Activated CD8-positive, alpha-beta memory T cell treated with anti-CD3 and anti-CD28 coated beads for 48 hours (primary cell): ENCODE measurements at regions not wholly inside any gene's neighbourhood (a gene's known extent, or its start where the extent isn't known, plus 50 kb on each side); places are given as distances from the start of the nearest gene placed in this dataset.

Source experiments
- DNase-seq, 3 experiments: peaks; one replicate each; pipeline ENCODE4 v3.0.0-alpha.2; 2020; ENCODE audit warnings: low read depth in 2 of 3, low spot score in 2 of 3

- no peak for DNase-seq
Observed at GRCh38 chr20:51335329-51335841, 207.1 kb downstream of the NFATC2 start.

- no peak for DNase-seq
Observed at GRCh38 chr20:51334609-51335008, 207.9 kb downstream of the NFATC2 start.

GRCh38 chr20:51333971-51334370 lies 208.5 kb downstream of the NFATC2 start:
- no peak for DNase-seq

- DNase-seq: no peak
Observed at GRCh38 chr20:51333446-51333845, 209.1 kb downstream of the NFATC2 start.

GRCh38 chr20:51331481-51331880 lies 211.0 kb downstream of the NFATC2 start:
- no peak for DNase-seq

GRCh38 chr20:51329845-51330244 lies 212.7 kb downstream of the NFATC2 start:
- no peak for DNase-seq

- no peak for DNase-seq
Observed at GRCh38 chr20:51327251-51327841, 215.2 kb downstream of the NFATC2 start.

GRCh38 chr20:51326201-51326819 lies 216.2 kb downstream of the NFATC2 start:
- peak in 1 of 3 experiments; percentile 27 for DNase-seq

- no peak for DNase-seq
Observed at GRCh38 chr20:51322164-51322707, 220.3 kb downstream of the NFATC2 start.

- no peak for DNase-seq
Observed at GRCh38 chr20:51321343-51322163, 221.0 kb downstream of the NFATC2 start.

GRCh38 chr20:51319522-51319921 lies 223.0 kb downstream of the NFATC2 start:
- no peak for DNase-seq

- DNase-seq: peak in 2 of 3 experiments; percentile 41 to 66
Observed at GRCh38 chr20:51318058-51318949, 224.2 kb downstream of the NFATC2 start.

GRCh38 chr20:51315390-51315789 lies 227.1 kb downstream of the NFATC2 start:
- DNase-seq: no peak

- no peak for DNase-seq
Observed at GRCh38 chr20:51313358-51313827, 229.1 kb downstream of the NFATC2 start.

- DNase-seq: no peak
Observed at GRCh38 chr20:51312480-51312783, 230.1 kb downstream of the NFATC2 start.

- no peak for DNase-seq
Observed at GRCh38 chr20:51311636-51312479, 230.7 kb downstream of the NFATC2 start.

GRCh38 chr20:51310216-51310615 lies 232.3 kb downstream of the NFATC2 start:
- no peak for DNase-seq

- DNase-seq: no peak
Observed at GRCh38 chr20:51309128-51309527, 233.4 kb downstream of the NFATC2 start.

- peak; percentile 46 to 67 (median 57) for DNase-seq
Observed at GRCh38 chr20:51306521-51307358, 235.8 kb downstream of the NFATC2 start.
